ENCODE measurements at regions not wholly inside any gene's neighbourhood (a gene's known extent, or its start where the extent isn't known, plus 50 kb on each side); places are given as distances from the start of the nearest gene placed in this dataset.

DNA sequence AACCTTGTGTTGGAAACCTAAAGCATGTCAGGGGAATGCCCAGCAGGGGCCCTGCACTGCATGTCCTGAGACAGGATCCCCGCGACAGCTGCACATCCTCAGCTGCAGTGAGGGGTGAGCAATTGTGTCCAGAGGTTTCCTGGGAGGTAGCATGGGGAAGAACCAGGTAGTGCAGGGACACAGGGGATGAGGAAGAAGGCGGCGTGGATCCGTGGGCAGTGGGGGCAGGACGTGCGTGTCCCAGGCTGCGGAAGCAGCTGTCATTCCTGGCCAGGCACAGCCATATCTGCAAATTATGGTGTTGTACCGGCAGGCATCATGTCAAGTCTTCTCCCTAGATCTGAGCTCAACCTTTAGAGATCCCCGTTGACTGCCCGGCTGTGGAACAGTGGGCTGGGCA, 238.2 kb upstream of the MYT1L start:
- WGBS, 3 donors = 61 to 67% (median 63%) methylated on average over 11 of the region's 11 CpGs

GRCh38 chr2:2568411-2568810, 237.3 kb upstream of the MYT1L start:
- 78 to 87% (median 81%) methylated on average over 9 of the region's 9 CpGs for WGBS, 3 donors
- Histone ChIP-seq H3K27ac (no peak overlapping the region), H3K27me3 (ENCODE audit: insufficient read depth in 3 of 3, low read length in 2 of 3) (no peaks in the 10 kb centered on the region), H3K4me1 (no peaks in the 10 kb centered on the region), H3K4me3 (no peak overlapping the region), H3K9me3 (no peaks in the 10 kb centered on the region), H3K36me3 (ENCODE audit: insufficient read depth in 1 of 2, low read depth in 1 of 2) (no peaks in the 10 kb centered on the region)
- DNase-seq = peak in 1 of 2 donors; percentile 26
- TF ChIP-seq, protein P1, sequence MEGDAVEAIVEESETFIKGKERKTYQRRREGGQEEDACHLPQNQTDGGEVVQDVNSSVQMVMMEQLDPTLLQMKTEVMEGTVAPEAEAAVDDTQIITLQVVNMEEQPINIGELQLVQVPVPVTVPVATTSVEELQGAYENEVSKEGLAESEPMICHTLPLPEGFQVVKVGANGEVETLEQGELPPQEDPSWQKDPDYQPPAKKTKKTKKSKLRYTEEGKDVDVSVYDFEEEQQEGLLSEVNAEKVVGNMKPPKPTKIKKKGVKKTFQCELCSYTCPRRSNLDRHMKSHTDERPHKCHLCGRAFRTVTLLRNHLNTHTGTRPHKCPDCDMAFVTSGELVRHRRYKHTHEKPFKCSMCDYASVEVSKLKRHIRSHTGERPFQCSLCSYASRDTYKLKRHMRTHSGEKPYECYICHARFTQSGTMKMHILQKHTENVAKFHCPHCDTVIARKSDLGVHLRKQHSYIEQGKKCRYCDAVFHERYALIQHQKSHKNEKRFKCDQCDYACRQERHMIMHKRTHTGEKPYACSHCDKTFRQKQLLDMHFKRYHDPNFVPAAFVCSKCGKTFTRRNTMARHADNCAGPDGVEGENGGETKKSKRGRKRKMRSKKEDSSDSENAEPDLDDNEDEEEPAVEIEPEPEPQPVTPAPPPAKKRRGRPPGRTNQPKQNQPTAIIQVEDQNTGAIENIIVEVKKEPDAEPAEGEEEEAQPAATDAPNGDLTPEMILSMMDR (IDR thresholded peaks at IDR 0.05) = no peak
- no peak for ATAC-seq
- intact Hi-C loops (cut with DNase I) = no loop called here

More for the DNA sequence above, 238.2 kb upstream of the MYT1L start:
- no peaks in the 10 kb centered on the region for H3K4me1 ChIP-seq
- no peaks in the 10 kb centered on the region for H3K36me3 ChIP-seq (ENCODE audit: insufficient read depth in 1 of 2, low read depth in 1 of 2)
- DNase-seq (peak in 1 of 2 donors; percentile 24), ATAC-seq (no peak)
- TF ChIP-seq, protein P1 (IDR thresholded peaks at IDR 0.05) = no peak
- intact Hi-C loops (cut with DNase I) = no loop called here
- no peaks in the 10 kb centered on the region for H3K9me3 ChIP-seq
- H3K27me3 ChIP-seq (ENCODE audit: insufficient read depth in 3 of 3, low read length in 2 of 3) = no peaks in the 10 kb centered on the region
- no peak overlapping the region for H3K4me3 ChIP-seq
- H3K27ac ChIP-seq = no peak overlapping the region

DNA sequence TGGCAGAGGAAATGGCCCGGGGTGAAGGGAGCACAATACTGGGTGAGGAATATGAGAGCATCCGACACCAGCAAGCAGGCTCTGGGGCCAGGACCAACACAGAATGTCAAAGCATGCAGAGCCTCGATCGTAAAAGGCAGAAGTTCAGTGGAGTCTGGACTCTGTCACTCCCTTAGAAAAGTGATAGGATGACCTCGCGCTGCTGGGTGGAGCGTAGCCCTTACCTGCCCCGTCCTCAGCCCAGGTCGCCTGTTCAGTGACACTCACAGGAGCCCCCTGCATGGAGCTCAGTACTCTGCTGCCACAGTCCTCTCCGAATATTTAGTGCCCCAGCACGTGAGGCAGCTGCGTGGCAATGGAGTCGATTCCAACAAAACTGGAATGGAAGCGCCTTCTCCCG, 236.7 kb upstream of the MYT1L start:
- no peak overlapping the region for H3K27ac ChIP-seq
- no peaks in the 10 kb centered on the region for H3K36me3 ChIP-seq (ENCODE audit: insufficient read depth in 1 of 2, low read depth in 1 of 2)
- H3K4me1 ChIP-seq = no peaks in the 10 kb centered on the region
- ATAC-seq (no peak), DNase-seq (peak in 1 of 2 donors; percentile 29)
- no peaks in the 10 kb centered on the region for H3K9me3 ChIP-seq
- TF ChIP-seq, protein P1 (IDR thresholded peaks at IDR 0.05) = no peak
- no peaks in the 10 kb centered on the region for H3K27me3 ChIP-seq (ENCODE audit: insufficient read depth in 3 of 3, low read length in 2 of 3)
- intact Hi-C loops (cut with DNase I) = no loop called here
- WGBS, 3 donors = 83 to 87% (median 85%) methylated on average over 15 of the region's 15 CpGs
- H3K4me3 ChIP-seq = no peak overlapping the region

- 89 to 91% (median 89%) methylated on average over 26 of the region's 26 CpGs for WGBS, 3 donors
- Histone ChIP-seq H3K27ac (no peak overlapping the region), H3K9me3 (no peaks in the 10 kb centered on the region), H3K4me1 (no peaks in the 10 kb centered on the region), H3K36me3 (ENCODE audit: insufficient read depth in 1 of 2, low read depth in 1 of 2) (no peaks in the 10 kb centered on the region), H3K27me3 (ENCODE audit: insufficient read depth in 3 of 3, low read length in 2 of 3) (no peaks in the 10 kb centered on the region), H3K4me3 (no peak overlapping the region)
- intact Hi-C loops (cut with DNase I) = no loop called here
- DNase-seq = no peak
- TF ChIP-seq, protein P1 (IDR thresholded peaks at IDR 0.05) = no peak
- no peak for ATAC-seq
These were observed 235.6 kb upstream of the MYT1L start for GRCh38 chr2:2566396-2567323.
